Liver (tissue), 3 donors: ENCODE measurements at regions not wholly inside any gene's neighbourhood (a gene's known extent, or its start where the extent isn't known, plus 50 kb on each side); places are given as distances from the start of the nearest gene placed in this dataset.
"Not testable (repeated sequence)": the region's sequence is repeated elsewhere in the genome, so short reads cannot be mapped to it uniquely, and the experiment has no call there.

Experiments
- GABPA ChIP-seq, 2 donors: IDR thresholded peaks in 1 of 2; conservative IDR thresholded peaks in 1 of 2; 2 replicates each; pipeline ENCODE4 v1.6.1; 2016; ENCODE audit warnings: antibody characterized with exemption in 2 of 2, mild to moderate bottlenecking in 1 of 2, moderate library complexity in 1 of 2
- JUND ChIP-seq, 2 donors: IDR thresholded peaks; 2 replicates each; pipeline ENCODE4 v1.6.1; 2016; ENCODE audit warnings: antibody characterized with exemption in 2 of 2
- RXRA ChIP-seq, 2 donors: IDR thresholded peaks; 2 replicates each; pipeline ENCODE4 v1.6.1; 2017 to 2018; ENCODE audit warnings: antibody characterized with exemption in 2 of 2, mild to moderate bottlenecking in 1 of 2
- YY1 ChIP-seq: IDR thresholded peaks from 2 replicates; pipeline ENCODE4 v1.6.1; 2016; ENCODE audit warnings: antibody characterized with exemption, mild to moderate bottlenecking
- TF ChIP-seq, protein P1 (sequence below): IDR thresholded peaks from 2 replicates; pipeline ENCODE4 v1.6.1; 2016; ENCODE audit warnings: antibody characterized with exemption, mild to moderate bottlenecking
- TF ChIP-seq, protein P2 (sequence below): fragments of 150-350 bp; IDR thresholded peaks from 2 replicates; pipeline ENCODE4 v1.5.1; 2017; ENCODE audit warnings: improper control_type of control experiment, low read depth, low read length; ENCODE audit not compliant: missing input control
- TF ChIP-seq, protein P3 (sequence below): IDR thresholded peaks from 2 replicates; pipeline ENCODE4 v1.6.1; 2016; ENCODE audit warnings: antibody characterized with exemption
- donor health status: healthy.
- donor health status: healthy.

DNA sequence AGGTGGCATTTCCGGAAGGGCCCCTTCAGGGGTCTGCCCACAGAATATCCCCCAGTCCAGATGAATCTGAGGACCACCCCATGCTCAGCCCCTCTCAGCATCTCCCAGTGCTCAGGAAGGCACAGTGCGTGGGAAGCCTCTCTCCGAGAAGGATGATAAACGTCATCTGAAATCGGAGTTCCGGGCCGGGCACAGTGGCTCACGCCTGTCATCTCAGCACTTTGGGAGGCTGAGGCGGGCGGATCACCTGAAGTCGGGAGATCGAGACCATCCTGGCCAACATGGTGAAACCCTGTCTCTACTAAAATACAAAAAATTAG is 74.5 kb upstream of the PPP1R26 start:
- TF ChIP-seq, protein P1, sequence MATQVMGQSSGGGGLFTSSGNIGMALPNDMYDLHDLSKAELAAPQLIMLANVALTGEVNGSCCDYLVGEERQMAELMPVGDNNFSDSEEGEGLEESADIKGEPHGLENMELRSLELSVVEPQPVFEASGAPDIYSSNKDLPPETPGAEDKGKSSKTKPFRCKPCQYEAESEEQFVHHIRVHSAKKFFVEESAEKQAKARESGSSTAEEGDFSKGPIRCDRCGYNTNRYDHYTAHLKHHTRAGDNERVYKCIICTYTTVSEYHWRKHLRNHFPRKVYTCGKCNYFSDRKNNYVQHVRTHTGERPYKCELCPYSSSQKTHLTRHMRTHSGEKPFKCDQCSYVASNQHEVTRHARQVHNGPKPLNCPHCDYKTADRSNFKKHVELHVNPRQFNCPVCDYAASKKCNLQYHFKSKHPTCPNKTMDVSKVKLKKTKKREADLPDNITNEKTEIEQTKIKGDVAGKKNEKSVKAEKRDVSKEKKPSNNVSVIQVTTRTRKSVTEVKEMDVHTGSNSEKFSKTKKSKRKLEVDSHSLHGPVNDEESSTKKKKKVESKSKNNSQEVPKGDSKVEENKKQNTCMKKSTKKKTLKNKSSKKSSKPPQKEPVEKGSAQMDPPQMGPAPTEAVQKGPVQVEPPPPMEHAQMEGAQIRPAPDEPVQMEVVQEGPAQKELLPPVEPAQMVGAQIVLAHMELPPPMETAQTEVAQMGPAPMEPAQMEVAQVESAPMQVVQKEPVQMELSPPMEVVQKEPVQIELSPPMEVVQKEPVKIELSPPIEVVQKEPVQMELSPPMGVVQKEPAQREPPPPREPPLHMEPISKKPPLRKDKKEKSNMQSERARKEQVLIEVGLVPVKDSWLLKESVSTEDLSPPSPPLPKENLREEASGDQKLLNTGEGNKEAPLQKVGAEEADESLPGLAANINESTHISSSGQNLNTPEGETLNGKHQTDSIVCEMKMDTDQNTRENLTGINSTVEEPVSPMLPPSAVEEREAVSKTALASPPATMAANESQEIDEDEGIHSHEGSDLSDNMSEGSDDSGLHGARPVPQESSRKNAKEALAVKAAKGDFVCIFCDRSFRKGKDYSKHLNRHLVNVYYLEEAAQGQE: not testable (repeated sequence)
- TF ChIP-seq, protein P2, sequence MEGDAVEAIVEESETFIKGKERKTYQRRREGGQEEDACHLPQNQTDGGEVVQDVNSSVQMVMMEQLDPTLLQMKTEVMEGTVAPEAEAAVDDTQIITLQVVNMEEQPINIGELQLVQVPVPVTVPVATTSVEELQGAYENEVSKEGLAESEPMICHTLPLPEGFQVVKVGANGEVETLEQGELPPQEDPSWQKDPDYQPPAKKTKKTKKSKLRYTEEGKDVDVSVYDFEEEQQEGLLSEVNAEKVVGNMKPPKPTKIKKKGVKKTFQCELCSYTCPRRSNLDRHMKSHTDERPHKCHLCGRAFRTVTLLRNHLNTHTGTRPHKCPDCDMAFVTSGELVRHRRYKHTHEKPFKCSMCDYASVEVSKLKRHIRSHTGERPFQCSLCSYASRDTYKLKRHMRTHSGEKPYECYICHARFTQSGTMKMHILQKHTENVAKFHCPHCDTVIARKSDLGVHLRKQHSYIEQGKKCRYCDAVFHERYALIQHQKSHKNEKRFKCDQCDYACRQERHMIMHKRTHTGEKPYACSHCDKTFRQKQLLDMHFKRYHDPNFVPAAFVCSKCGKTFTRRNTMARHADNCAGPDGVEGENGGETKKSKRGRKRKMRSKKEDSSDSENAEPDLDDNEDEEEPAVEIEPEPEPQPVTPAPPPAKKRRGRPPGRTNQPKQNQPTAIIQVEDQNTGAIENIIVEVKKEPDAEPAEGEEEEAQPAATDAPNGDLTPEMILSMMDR: not testable (repeated sequence)
- TF ChIP-seq GABPA (IDR thresholded peaks at IDR 0.05 in 1 of 2, conservative IDR thresholded peaks at IDR 0.05 in 1 of 2); RXRA (IDR thresholded peaks at IDR 0.05); YY1; JUND (IDR thresholded peaks at IDR 0.05): not testable (repeated sequence)
- TF ChIP-seq, protein P3, sequence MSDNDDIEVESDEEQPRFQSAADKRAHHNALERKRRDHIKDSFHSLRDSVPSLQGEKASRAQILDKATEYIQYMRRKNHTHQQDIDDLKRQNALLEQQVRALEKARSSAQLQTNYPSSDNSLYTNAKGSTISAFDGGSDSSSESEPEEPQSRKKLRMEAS: not testable (repeated sequence)
